Duodenal mucosa (tissue), 2 donors: ENCODE measurements at regions not wholly inside any gene's neighbourhood (a gene's known extent, or its start where the extent isn't known, plus 50 kb on each side); places are given as distances from the start of the nearest gene placed in this dataset.
"Not testable (repeated sequence)": the region's sequence is repeated elsewhere in the genome, so short reads cannot be mapped to it uniquely, and the experiment has no call there.

Source experiments
- H3K27ac ChIP-seq: one replicate; pipeline ENCODE4 v1.7.0; 2013; ENCODE audit warnings: low read depth, low read length
- H3K27me3 ChIP-seq, 2 donors: one replicate each; pipeline ENCODE4 v1.7.0; 2013; ENCODE audit warnings: low read length in 2 of 2, control low read depth in 1 of 2; ENCODE audit not compliant: insufficient read depth in 2 of 2, control insufficient read depth in 1 of 2
- H3K36me3 ChIP-seq, 2 donors: one replicate each; pipeline ENCODE4 v1.7.0; 2013; ENCODE audit warnings: low read length in 2 of 2, control low read depth in 1 of 2; ENCODE audit not compliant: insufficient read depth in 2 of 2, control insufficient read depth in 1 of 2
- H3K4me1 ChIP-seq, 2 donors: one replicate each; pipeline ENCODE4 v1.7.0; 2013; ENCODE audit warnings: low read length in 2 of 2, control low read depth in 1 of 2; ENCODE audit not compliant: insufficient read depth in 2 of 2, control insufficient read depth in 1 of 2
- H3K4me3 ChIP-seq, 2 donors: one replicate each; pipeline ENCODE4 v1.7.0; 2013; ENCODE audit warnings: low read length in 2 of 2, low read depth in 1 of 2
- H3K9ac ChIP-seq, 2 donors: one replicate each; pipeline ENCODE4 v1.7.0; 2013; ENCODE audit warnings: low read length in 2 of 2, low read depth in 1 of 2
- H3K9me3 ChIP-seq, 2 donors: one replicate each; pipeline ENCODE4 v1.7.0; 2013; ENCODE audit warnings: low read length in 2 of 2, control low read depth in 1 of 2; ENCODE audit not compliant: control insufficient read depth in 1 of 2

DNA sequence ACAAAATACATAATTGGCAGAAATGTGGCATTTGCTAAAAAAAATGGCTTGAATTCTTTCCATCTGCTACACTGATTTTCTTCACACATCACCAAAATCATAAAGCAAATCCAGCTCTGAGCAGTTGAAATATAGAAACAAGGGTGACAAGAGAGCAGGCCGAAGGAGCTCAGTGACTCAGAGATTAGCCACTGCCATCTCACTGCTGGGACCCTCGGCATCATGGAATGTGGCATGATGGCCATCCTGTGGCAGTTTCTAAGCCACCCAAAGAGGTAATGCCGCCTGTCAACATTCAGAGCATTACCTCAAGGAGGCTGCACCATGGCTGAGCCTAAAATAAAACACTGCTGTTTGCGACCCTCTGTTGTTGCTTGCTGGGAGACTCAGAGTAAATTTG lies 80.5 kb upstream of the OSBPL11 start:
- no peak overlapping the region for H3K9ac ChIP-seq
- no peaks in the 10 kb centered on the region for H3K9me3 ChIP-seq
- H3K4me1 ChIP-seq: no peaks in the 10 kb centered on the region
- no peak overlapping the region for H3K4me3 ChIP-seq
- no peak overlapping the region for H3K27ac ChIP-seq
- H3K27me3 ChIP-seq: no peaks in the 10 kb centered on the region
- no peaks in the 10 kb centered on the region for H3K36me3 ChIP-seq

DNA sequence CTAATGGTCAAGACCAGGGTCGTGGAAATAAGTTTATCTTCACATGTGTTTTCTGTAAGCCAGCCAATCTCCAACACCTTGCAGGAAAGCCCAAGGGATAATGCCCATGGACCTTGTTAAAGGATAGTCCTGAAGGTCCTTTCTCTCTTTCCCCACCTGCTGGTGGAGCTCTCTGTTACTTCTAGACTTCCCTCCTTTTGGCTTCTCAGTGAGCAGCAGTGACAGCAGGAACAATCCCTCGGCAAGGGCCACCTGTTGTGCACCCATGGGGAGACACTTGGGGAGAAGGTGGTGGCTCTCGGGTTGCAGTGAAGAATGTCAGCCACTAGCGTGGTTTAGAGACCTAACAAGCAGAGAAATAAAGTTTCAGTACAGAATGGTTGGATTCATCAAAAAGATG lies 84.0 kb upstream of the OSBPL11 start:
- no peak overlapping the region for H3K9ac ChIP-seq
- H3K27ac ChIP-seq: no peak overlapping the region
- no peak overlapping the region for H3K4me3 ChIP-seq
- H3K4me1 ChIP-seq: no peaks in the 10 kb centered on the region
- H3K27me3 ChIP-seq: no peaks in the 10 kb centered on the region
- H3K36me3 ChIP-seq: no peaks in the 10 kb centered on the region
- no peaks in the 10 kb centered on the region for H3K9me3 ChIP-seq

DNA sequence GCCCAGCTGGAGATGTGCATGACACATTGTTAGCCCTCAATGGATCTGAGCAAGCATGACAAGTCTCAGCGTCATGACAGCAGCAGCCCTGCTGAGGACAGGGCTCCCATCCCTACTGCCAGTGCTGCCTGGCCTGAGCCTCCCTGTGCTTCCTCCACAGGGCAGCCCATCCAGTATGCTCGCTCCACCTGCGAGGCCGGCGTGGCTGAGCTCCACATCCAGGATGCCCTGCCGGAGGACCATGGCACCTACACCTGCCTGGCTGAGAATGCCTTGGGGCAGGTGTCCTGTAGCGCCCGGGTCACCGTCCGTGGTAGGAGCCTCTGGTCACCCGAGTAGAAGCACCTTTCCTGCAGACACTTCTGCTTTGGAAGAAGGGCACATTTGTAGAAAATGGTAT lies 85.8 kb upstream of the OSBPL11 start:
- Histone ChIP-seq H3K4me1 (no peaks in the 10 kb centered on the region), H3K27me3 (no peaks in the 10 kb centered on the region), H3K27ac (no peak overlapping the region), H3K9me3 (no peaks in the 10 kb centered on the region), H3K4me3 (no peak overlapping the region), H3K9ac (no peak overlapping the region), H3K36me3 (no peaks in the 10 kb centered on the region)

DNA sequence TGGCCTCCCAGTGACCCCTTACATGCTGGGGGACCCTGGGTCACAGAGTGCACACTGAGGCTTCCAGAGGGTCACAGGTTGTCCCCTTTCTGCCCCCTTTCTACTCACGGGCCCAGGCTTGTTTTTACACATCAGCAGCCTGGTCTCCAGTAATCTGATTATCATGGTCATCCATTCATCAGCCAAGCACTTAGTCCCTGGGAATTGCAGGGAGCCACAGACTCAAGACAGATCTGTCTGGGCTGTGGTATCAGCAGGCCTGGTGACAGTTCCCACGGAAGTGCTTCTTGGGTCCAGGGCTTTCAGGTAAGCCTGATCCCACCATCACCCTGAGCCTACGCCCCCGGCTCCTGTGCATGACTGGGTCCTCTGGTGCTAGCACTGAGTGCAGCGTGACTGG lies 86.6 kb upstream of the OSBPL11 start:
- H3K9me3 ChIP-seq, H3K4me3 ChIP-seq, H3K27me3 ChIP-seq, H3K9ac ChIP-seq, H3K4me1 ChIP-seq, H3K27ac ChIP-seq, H3K36me3 ChIP-seq: not testable (repeated sequence)

DNA sequence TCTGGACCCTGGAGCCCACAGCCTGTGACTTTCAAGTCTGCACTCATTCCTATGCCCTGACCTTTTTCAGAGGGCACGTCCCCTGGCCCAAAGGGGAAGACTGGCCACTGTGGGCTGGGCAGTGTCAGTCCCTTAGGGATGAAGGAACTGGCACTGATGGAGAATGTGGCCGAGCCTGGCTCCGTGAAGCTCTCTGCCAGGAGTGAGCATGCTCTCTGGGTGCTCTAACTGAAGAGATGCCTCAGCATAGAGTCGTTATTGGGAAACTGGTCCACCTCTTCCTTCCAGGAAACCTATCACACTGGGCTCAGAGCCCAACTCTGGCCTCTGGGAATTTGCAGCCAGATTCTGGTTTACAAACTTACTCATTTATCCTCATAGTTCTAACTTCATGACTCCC lies 87.3 kb upstream of the OSBPL11 start:
- H3K27ac ChIP-seq, H3K4me1 ChIP-seq, H3K9ac ChIP-seq, H3K4me3 ChIP-seq, H3K27me3 ChIP-seq, H3K9me3 ChIP-seq, H3K36me3 ChIP-seq: not testable (repeated sequence)

DNA sequence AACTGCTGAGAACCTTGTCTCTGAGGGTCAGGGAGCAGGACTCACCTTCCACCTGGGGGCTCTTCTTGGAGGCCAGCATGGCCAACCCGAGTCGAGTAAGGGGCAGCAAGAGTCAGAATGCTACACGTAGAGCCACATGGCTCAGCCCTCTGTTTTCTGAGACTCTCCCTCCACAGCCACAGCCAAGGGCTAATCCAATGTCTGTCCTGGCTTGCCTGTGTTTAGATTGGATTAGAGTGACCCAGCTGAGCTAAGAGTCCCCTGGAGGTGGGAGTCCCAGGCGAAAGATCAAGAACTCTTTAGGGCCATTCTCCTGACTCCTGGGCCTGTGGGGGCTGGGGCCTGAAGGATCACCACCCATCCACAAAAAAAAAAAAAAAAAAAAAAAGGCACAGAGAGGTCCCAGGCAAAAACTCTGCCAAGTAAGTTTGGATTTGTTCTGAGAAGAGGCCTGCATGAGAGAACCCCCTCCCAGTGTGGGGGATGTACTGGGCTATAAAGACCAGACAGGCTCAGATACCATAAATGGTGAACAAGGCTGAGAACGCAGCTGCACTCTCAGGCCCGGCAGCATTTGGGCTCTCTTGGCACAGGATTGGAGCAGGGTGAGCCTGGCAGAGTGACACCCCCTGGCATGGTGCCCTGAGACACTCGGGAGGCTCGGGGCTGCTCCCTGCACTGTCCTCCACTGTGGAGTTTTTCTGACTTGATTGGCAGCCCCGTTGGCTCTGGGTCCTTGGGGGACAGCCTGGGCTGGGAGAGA lies 88.0 kb upstream of the OSBPL11 start:
- H3K9ac ChIP-seq: no peak overlapping the region
- no peaks in the 10 kb centered on the region for H3K9me3 ChIP-seq
- H3K4me3 ChIP-seq: no peak overlapping the region
- H3K27me3 ChIP-seq: no peaks in the 10 kb centered on the region
- no peaks in the 10 kb centered on the region for H3K36me3 ChIP-seq
- H3K4me1 ChIP-seq: no peaks in the 10 kb centered on the region
- no peak overlapping the region for H3K27ac ChIP-seq

DNA sequence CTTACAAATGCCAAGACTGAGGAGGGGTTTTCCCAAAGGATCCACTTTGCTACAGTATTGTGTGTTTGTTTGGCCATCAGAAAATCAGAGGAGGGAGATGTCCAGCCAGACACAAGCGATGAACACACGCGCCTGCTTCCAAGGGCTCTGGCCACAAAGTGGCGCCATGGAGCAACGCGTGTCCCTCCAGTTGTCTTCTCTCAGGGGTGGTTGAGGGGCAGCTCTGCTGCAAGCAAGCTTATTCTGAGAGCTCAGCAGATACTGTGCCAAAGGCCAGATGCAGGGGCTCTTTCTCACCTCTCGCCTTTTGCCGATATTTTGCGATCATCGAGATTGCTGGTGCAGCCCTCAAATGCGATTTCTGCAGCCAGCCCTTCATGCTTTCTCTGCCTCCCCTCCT lies 88.9 kb upstream of the OSBPL11 start:
- no peaks in the 10 kb centered on the region for H3K4me1 ChIP-seq
- no peak overlapping the region for H3K9ac ChIP-seq
- H3K9me3 ChIP-seq: no peaks in the 10 kb centered on the region
- H3K27me3 ChIP-seq: no peaks in the 10 kb centered on the region
- no peak overlapping the region for H3K4me3 ChIP-seq
- H3K36me3 ChIP-seq: no peaks in the 10 kb centered on the region
- H3K27ac ChIP-seq: no peak overlapping the region

DNA sequence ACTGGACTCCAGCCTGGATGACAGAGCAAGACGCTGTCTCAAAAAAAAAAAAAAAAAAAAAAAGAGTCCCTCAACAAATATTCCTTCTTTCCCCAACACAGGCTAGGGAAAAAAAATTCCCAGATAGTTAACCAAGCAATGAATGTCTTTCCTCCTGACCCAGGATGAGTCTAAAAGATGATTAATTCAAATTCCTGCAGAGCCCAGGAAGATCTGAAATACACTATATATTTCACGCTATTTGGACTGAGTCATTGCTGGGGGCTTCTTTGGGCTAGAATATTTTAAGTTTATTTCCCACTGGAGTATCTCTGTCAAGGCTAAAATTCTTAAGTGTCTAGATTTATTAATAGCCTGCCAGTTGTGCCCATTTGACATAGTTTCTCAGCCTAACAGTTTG lies 90.4 kb upstream of the OSBPL11 start:
- not testable (repeated sequence) for H3K27me3 ChIP-seq, H3K9ac ChIP-seq, H3K36me3 ChIP-seq, H3K4me3 ChIP-seq, H3K27ac ChIP-seq, H3K9me3 ChIP-seq, H3K4me1 ChIP-seq

DNA sequence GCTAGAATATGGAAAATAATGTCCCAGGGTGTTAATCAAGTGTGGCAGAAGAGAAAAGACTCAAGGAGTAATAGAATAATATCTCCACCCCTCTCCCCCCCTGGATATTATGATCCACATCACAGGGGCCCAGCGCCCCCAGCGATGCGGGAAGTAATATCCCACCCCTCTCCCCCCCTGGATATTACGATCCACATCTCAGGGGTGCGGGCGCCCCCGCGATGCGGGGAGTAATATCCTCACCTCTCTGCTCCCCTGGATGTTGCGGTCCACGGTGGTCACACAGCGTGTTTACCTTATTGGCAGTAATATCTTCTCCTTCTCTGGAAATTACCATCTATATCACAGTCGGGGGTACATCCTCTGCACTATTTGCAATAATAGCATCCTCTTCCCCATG lies 97.1 kb upstream of the OSBPL11 start:
- H3K36me3 ChIP-seq: no peaks in the 10 kb centered on the region
- no peak overlapping the region for H3K4me3 ChIP-seq
- no peak overlapping the region for H3K9ac ChIP-seq
- H3K27me3 ChIP-seq: no peaks in the 10 kb centered on the region
- H3K9me3 ChIP-seq: no peaks in the 10 kb centered on the region
- H3K4me1 ChIP-seq: no peaks in the 10 kb centered on the region
- no peak overlapping the region for H3K27ac ChIP-seq

DNA sequence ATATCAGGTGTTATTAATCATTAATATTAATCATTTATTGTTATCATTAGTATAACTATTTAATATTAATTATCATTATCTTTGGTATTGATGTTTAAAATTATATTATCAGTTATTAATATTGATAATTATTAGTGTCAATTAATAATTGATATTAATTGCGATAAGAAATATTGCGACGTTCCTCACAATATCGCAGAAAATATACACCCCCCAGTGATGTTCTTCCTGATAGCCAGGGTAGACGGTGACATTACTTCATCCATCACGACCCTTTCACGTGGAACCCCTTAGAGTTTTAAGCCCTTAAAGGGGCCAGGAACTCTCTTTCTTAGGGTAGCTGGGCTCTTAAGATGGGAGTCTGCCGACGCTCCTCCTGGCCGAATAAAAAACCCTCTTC lies 98.6 kb upstream of the OSBPL11 start:
- Histone ChIP-seq H3K36me3 (no peaks in the 10 kb centered on the region), H3K27me3 (no peaks in the 10 kb centered on the region), H3K27ac (no peak overlapping the region), H3K4me3 (no peak overlapping the region), H3K9ac (no peak overlapping the region), H3K9me3 (no peaks in the 10 kb centered on the region), H3K4me1 (no peaks in the 10 kb centered on the region)
